Glutamatergic neuron (in vitro differentiated cells): ENCODE measurements at regions not wholly inside any gene's neighbourhood (a gene's known extent, or its start where the extent isn't known, plus 50 kb on each side); places are given as distances from the start of the nearest gene placed in this dataset.
A peak's percentile ranks its signal among the peaks of the same experiment; 100 is the strongest.

Source experiments
- DNase-seq: peaks from one replicate; pipeline ENCODE4 v3.0.0; 2022
- H3K27ac Mint-ChIP-seq: one replicate; pipeline ENCODE4 v1.8.0; 2020; ENCODE audit warnings: mild to moderate bottlenecking, mixed read lengths, inconsistent platforms; ENCODE audit not compliant: unreplicated experiment
- H3K27me3 Mint-ChIP-seq: one replicate; pipeline ENCODE4 v1.8.0; 2020; ENCODE audit warnings: mild to moderate bottlenecking, moderate library complexity, mixed read lengths, inconsistent platforms; ENCODE audit not compliant: unreplicated experiment
- H3K36me3 Mint-ChIP-seq: one replicate; pipeline ENCODE4 v1.8.0; 2020; ENCODE audit warnings: mild to moderate bottlenecking, mixed read lengths, inconsistent platforms; ENCODE audit not compliant: unreplicated experiment
- H3K4me1 Mint-ChIP-seq: one replicate; pipeline ENCODE4 v1.8.0; 2020; ENCODE audit warnings: mild to moderate bottlenecking, low read depth, mixed read lengths, inconsistent platforms; ENCODE audit not compliant: unreplicated experiment
- H3K4me3 Mint-ChIP-seq: one replicate; pipeline ENCODE4 v1.8.0; 2020; ENCODE audit warnings: mild to moderate bottlenecking, mixed read lengths, inconsistent platforms; ENCODE audit not compliant: unreplicated experiment
- H3K9me3 Mint-ChIP-seq: one replicate; pipeline ENCODE4 v1.8.0; 2020; ENCODE audit warnings: mild to moderate bottlenecking, moderate library complexity, mixed read lengths, inconsistent platforms; ENCODE audit not compliant: unreplicated experiment
- CTCF ChIP-seq: fragments of 200-600 bp; sonication (generic); IDR thresholded peaks from one replicate; pipeline ENCODE4 v1.5.0; 2021; ENCODE audit not compliant: partially characterized antibody, unreplicated experiment

- no peaks in the 10 kb centered on the region for H3K27me3 Mint-ChIP-seq
- H3K27ac Mint-ChIP-seq, result peak overlapping the region; percentile 20
- no peak for TF ChIP-seq CTCF
- H3K4me3 Mint-ChIP-seq, result no peak overlapping the region
- DNase-seq, result no peak
- no peaks in the 10 kb centered on the region for H3K9me3 Mint-ChIP-seq
- no peaks in the 10 kb centered on the region for H3K36me3 Mint-ChIP-seq
- peaks cover 22% of the 10 kb centered on the region for H3K4me1 Mint-ChIP-seq
These were observed 559.9 kb downstream of the TRHDE start for GRCh38 chr12:72832024-72832423.

- peaks cover 3% of the 10 kb centered on the region for H3K9me3 Mint-ChIP-seq
- H3K36me3 Mint-ChIP-seq, result no peaks in the 10 kb centered on the region
- no peak overlapping the region for H3K27ac Mint-ChIP-seq
- DNase-seq, result no peak
- no peak for TF ChIP-seq CTCF
- H3K4me3 Mint-ChIP-seq, result no peak overlapping the region
- H3K27me3 Mint-ChIP-seq, result no peaks in the 10 kb centered on the region
- H3K4me1 Mint-ChIP-seq, result peaks cover 22% of the 10 kb centered on the region
These were observed 564.0 kb downstream of the TRHDE start for GRCh38 chr12:72836194-72836593.

GRCh38 chr12:72839696-72840095 lies 567.5 kb downstream of the TRHDE start:
- no peak for TF ChIP-seq CTCF
- no peak overlapping the region for H3K4me3 Mint-ChIP-seq
- H3K27ac Mint-ChIP-seq, result no peak overlapping the region
- peaks cover 5% of the 10 kb centered on the region for H3K9me3 Mint-ChIP-seq
- H3K4me1 Mint-ChIP-seq, result peaks cover 12% of the 10 kb centered on the region
- no peak for DNase-seq
- peaks cover 13% of the 10 kb centered on the region for H3K36me3 Mint-ChIP-seq
- no peaks in the 10 kb centered on the region for H3K27me3 Mint-ChIP-seq

GRCh38 chr12:72863671-72864070 lies 591.5 kb downstream of the TRHDE start:
- no peaks in the 10 kb centered on the region for H3K36me3 Mint-ChIP-seq
- no peaks in the 10 kb centered on the region for H3K27me3 Mint-ChIP-seq
- no peaks in the 10 kb centered on the region for H3K9me3 Mint-ChIP-seq
- no peaks in the 10 kb centered on the region for H3K4me1 Mint-ChIP-seq
- TF ChIP-seq CTCF, result no peak
- DNase-seq, result no peak
- no peak overlapping the region for H3K4me3 Mint-ChIP-seq
- H3K27ac Mint-ChIP-seq, result no peak overlapping the region

- DNase-seq, result no peak
- no peak overlapping the region for H3K27ac Mint-ChIP-seq
- H3K4me3 Mint-ChIP-seq, result no peak overlapping the region
- no peaks in the 10 kb centered on the region for H3K27me3 Mint-ChIP-seq
- no peaks in the 10 kb centered on the region for H3K4me1 Mint-ChIP-seq
- TF ChIP-seq CTCF, result no peak
- no peaks in the 10 kb centered on the region for H3K9me3 Mint-ChIP-seq
- H3K36me3 Mint-ChIP-seq, result no peaks in the 10 kb centered on the region
These were observed 593.8 kb downstream of the TRHDE start for GRCh38 chr12:72865921-72866320.
